ENCODE measurements at regions not wholly inside any gene's neighbourhood (a gene's known extent, or its start where the extent isn't known, plus 50 kb on each side); places are given as distances from the start of the nearest gene placed in this dataset.

DNA sequence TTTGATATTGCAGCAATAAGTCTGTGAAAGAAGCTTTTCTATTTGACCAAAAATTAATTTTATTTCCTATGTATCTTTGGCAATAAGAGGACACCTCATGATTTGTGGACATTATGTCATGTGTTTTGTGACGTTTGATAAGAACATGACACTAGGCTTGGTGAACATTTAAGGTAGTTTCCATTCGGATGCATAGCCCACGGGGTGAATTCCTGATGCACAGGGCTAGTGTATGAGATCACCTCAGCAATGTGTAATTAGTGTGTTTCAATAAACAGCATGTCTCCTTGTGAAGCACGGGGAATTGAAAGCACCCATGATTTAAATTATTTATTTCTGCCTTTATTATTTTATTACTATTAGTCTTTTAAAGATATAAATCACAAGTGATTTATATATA, 146.1 kb upstream of the LINC00305 start:
- H3K4me1 Mint-ChIP-seq (ENCODE audit: low read depth) = no peaks in the 10 kb centered on the region
- CTCF ChIA-PET = no interaction called here
- intact Hi-C loops (cut with micrococcal nuclease) = no loop called here
- H3K27me3 Mint-ChIP-seq = no peaks in the 10 kb centered on the region
- DNase-seq = no peak
- no peaks in the 10 kb centered on the region for H3K36me3 Mint-ChIP-seq
- H3K27ac Mint-ChIP-seq = no peak overlapping the region
- no peak overlapping the region for H3K4me3 Mint-ChIP-seq
- POLR2A ChIA-PET = no interaction called here
- H3K9me3 Mint-ChIP-seq = no peaks in the 10 kb centered on the region

- H3K27ac Mint-ChIP-seq = no peak overlapping the region
- no peaks in the 10 kb centered on the region for H3K4me1 Mint-ChIP-seq (ENCODE audit: low read depth)
- H3K27me3 Mint-ChIP-seq = no peaks in the 10 kb centered on the region
- ChIA-PET POLR2A (no interaction called here), CTCF (no interaction called here)
- peaks cover under 1% of the 10 kb centered on the region for H3K9me3 Mint-ChIP-seq
- no peak overlapping the region for H3K4me3 Mint-ChIP-seq
- H3K36me3 Mint-ChIP-seq = no peaks in the 10 kb centered on the region
- intact Hi-C loops (cut with micrococcal nuclease) = no loop called here
- DNase-seq = no peak
Measured at GRCh38 chr18:64288432-64288831, 139.5 kb upstream of the LINC00305 start.

DNA sequence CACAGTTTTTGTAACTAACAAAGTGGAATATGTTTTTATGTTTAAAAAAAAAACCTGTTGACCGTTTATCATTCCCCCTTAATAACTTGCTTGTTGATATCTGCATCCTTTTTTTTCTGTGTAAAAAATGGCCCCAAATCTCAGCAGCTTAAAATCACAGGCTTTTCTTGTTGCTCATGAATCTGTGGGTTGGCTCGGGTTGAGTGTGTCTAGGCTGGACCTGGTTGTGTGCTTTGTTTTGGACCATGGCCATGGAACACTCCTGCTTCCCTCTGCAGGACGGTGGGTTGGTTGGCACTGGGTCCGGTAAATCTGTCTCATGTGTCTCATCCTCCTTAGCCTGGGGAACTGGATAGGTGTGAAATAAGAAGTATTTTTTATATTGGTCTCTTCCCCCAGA, 139.0 kb upstream of the LINC00305 start:
- H3K27me3 Mint-ChIP-seq = no peaks in the 10 kb centered on the region
- H3K9me3 Mint-ChIP-seq = peaks cover 2% of the 10 kb centered on the region
- no peak overlapping the region for H3K4me3 Mint-ChIP-seq
- intact Hi-C loops (cut with micrococcal nuclease) = no loop called here
- H3K4me1 Mint-ChIP-seq (ENCODE audit: low read depth) = no peaks in the 10 kb centered on the region
- H3K36me3 Mint-ChIP-seq = no peaks in the 10 kb centered on the region
- POLR2A ChIA-PET = no interaction called here
- no peak for DNase-seq
- CTCF ChIA-PET = no interaction called here
- no peak overlapping the region for H3K27ac Mint-ChIP-seq

DNA sequence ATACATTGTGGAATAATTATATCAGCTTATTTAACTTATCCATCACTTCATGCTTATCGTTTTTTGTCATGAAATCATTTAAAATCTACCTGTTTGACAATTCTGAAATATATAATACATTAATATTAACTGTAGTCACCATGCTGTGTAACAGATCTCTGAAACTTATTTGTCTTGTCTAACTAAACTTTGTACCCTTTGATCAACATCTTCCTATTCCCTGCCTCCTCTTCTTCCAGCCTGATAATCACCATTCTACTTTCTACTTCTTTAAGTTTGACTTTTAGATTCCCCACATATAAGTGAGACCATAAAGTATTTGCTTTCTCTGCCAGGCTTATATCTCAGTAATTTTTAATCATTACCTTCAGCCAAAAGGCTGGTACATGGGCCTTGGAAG, 134.2 kb upstream of the LINC00305 start:
- Mint-ChIP-seq H3K36me3 (no peaks in the 10 kb centered on the region), H3K4me1 (ENCODE audit: low read depth) (no peaks in the 10 kb centered on the region), H3K4me3 (no peak overlapping the region), H3K27ac (no peak overlapping the region), H3K27me3 (no peaks in the 10 kb centered on the region), H3K9me3 (peaks cover 15% of the 10 kb centered on the region)
- ChIA-PET POLR2A (no interaction called here), CTCF (no interaction called here)
- intact Hi-C loops (cut with micrococcal nuclease) = no loop called here
- DNase-seq = no peak

- Mint-ChIP-seq H3K36me3 (no peaks in the 10 kb centered on the region), H3K27ac (no peak overlapping the region), H3K4me3 (no peak overlapping the region), H3K9me3 (peaks cover 14% of the 10 kb centered on the region), H3K4me1 (ENCODE audit: low read depth) (no peaks in the 10 kb centered on the region), H3K27me3 (no peaks in the 10 kb centered on the region)
- ChIA-PET CTCF (no interaction called here), POLR2A (no interaction called here)
- DNase-seq = no peak
- intact Hi-C loops (cut with micrococcal nuclease) = no loop called here
Measured at GRCh38 chr18:64278026-64278425, 129.1 kb upstream of the LINC00305 start.

DNA sequence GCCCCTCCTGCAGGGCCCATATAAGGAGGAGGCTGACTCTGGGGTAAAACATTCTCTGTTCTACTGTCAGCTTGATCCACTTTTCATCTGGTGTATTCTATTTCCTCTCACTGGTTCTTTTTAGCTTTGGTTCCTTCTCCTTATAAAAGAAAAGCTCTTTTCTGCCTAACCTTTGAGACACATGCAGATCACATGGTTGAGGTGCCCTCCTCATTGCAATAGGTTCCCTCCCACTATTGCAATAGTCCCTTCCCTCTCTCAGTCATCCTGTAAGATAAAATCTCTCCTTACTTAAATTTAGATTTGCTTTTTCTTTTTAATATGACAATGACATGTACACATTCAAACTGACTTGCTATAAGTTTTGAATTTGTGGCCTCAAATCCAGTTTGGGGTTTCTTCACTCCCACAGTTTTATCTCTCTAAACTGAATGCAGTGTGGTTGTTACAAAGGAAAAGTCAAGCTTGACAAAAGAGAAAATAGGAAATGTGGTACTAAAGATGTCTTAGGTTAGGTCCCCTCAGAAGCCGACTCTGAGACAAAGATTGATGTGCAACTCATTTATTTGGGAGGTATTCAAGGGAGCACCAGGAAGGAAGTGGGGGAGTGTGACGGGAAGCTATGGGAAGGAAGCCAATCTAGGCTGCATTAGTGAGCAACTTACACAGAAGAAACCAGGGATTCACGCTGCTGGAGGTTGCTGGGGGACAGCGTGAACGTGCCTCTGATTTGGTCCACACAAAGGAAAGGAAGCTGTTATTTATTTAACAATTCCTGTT, 127.6 kb upstream of the LINC00305 start:
- intact Hi-C loops (cut with micrococcal nuclease) = no loop called here
- no peak for DNase-seq
- Mint-ChIP-seq H3K4me3 (no peak overlapping the region), H3K36me3 (no peaks in the 10 kb centered on the region), H3K27me3 (no peaks in the 10 kb centered on the region), H3K27ac (no peak overlapping the region), H3K4me1 (ENCODE audit: low read depth) (no peaks in the 10 kb centered on the region), H3K9me3 (peaks cover 6% of the 10 kb centered on the region)
- ChIA-PET CTCF (no interaction called here), POLR2A (no interaction called here)

GRCh38 chr18:64275593-64276300, 126.9 kb upstream of the LINC00305 start:
- intact Hi-C loops (cut with micrococcal nuclease) = no loop called here
- H3K27ac Mint-ChIP-seq = no peak overlapping the region

GRCh38 chr18:64273724-64274123, 124.8 kb upstream of the LINC00305 start:
- no peak for DNase-seq
- no peaks in the 10 kb centered on the region for H3K9me3 Mint-ChIP-seq
- intact Hi-C loops (cut with micrococcal nuclease) = no loop called here
- H3K4me3 Mint-ChIP-seq = no peak overlapping the region
- H3K36me3 Mint-ChIP-seq = no peaks in the 10 kb centered on the region
- POLR2A ChIA-PET = no interaction called here
- no peak overlapping the region for H3K27ac Mint-ChIP-seq
- H3K27me3 Mint-ChIP-seq = no peaks in the 10 kb centered on the region
- no peaks in the 10 kb centered on the region for H3K4me1 Mint-ChIP-seq (ENCODE audit: low read depth)
- CTCF ChIA-PET = no interaction called here

More at GRCh38 chr18:64275593-64276300, 126.9 kb upstream of the LINC00305 start:
- Mint-ChIP-seq H3K36me3 (no peaks in the 10 kb centered on the region), H3K9me3 (peaks cover 4% of the 10 kb centered on the region), H3K4me3 (no peak overlapping the region), H3K27me3 (no peaks in the 10 kb centered on the region), H3K4me1 (ENCODE audit: low read depth) (no peaks in the 10 kb centered on the region)
- CTCF ChIA-PET = no interaction called here
- POLR2A ChIA-PET = no interaction called here
- no peak for DNase-seq

GRCh38 chr18:64271975-64272659, 123.2 kb upstream of the LINC00305 start:
- H3K4me1 Mint-ChIP-seq (ENCODE audit: low read depth) = no peaks in the 10 kb centered on the region
- no peaks in the 10 kb centered on the region for H3K36me3 Mint-ChIP-seq
- DNase-seq = no peak
- H3K9me3 Mint-ChIP-seq = no peaks in the 10 kb centered on the region
- CTCF ChIA-PET = no interaction called here
- intact Hi-C loops (cut with micrococcal nuclease) = no loop called here
- no peak overlapping the region for H3K4me3 Mint-ChIP-seq
- no peaks in the 10 kb centered on the region for H3K27me3 Mint-ChIP-seq
- H3K27ac Mint-ChIP-seq = no peak overlapping the region
- POLR2A ChIA-PET = no interaction called here

- CTCF ChIA-PET = no interaction called here
- intact Hi-C loops (cut with micrococcal nuclease) = no loop called here
- H3K9me3 Mint-ChIP-seq = no peaks in the 10 kb centered on the region
- no peaks in the 10 kb centered on the region for H3K27me3 Mint-ChIP-seq
- DNase-seq = no peak
- H3K4me3 Mint-ChIP-seq = no peak overlapping the region
- H3K27ac Mint-ChIP-seq = no peak overlapping the region
- no peaks in the 10 kb centered on the region for H3K4me1 Mint-ChIP-seq (ENCODE audit: low read depth)
- H3K36me3 Mint-ChIP-seq = no peaks in the 10 kb centered on the region
- POLR2A ChIA-PET = no interaction called here
Measured at GRCh38 chr18:64271246-64271645, 122.4 kb upstream of the LINC00305 start.

DNA sequence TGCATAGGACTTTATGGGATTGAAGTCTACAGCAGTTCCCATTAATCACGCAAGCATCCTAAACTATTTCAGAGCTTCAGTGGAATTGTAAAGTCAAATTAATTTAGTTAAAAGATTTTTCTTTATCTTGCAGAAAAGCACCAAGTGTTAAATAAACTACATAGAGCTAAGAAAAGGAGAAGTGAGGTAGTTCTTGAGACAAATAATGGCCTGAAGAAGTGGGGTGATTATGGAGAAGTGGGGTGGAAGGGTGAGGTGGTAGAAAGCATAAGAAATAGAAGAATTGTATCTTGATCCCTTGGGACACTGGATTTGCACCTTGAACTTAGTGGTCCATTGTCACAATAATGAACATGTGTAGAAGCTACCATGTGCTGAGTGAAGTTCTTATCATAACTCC, 121.7 kb upstream of the LINC00305 start:
- Mint-ChIP-seq H3K27me3 (no peaks in the 10 kb centered on the region), H3K36me3 (no peaks in the 10 kb centered on the region), H3K4me1 (ENCODE audit: low read depth) (no peaks in the 10 kb centered on the region), H3K9me3 (no peaks in the 10 kb centered on the region), H3K4me3 (no peak overlapping the region), H3K27ac (no peak overlapping the region)
- no peak for DNase-seq
- CTCF ChIA-PET = no interaction called here
- intact Hi-C loops (cut with micrococcal nuclease) = no loop called here
- POLR2A ChIA-PET = no interaction called here

DNA sequence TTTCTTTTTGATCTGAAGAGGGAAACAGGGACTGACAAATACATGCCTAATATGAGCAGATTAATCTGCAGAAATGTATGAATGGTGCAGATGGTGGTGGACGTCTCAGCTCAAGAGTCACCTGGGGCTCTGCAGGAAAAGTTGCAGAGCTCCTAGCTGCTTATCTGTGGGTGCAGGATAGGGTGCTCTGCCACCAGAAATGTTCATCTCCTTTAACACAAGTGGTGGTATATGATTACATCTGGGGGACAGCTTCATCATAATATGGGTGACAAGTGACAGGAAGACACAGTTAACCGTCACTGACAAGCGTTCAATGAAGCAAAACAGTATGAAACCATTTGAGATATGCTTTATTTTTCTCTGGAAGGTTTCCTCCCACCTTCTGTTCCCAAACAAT, 121.2 kb upstream of the LINC00305 start:
- Mint-ChIP-seq H3K4me1 (ENCODE audit: low read depth) (no peaks in the 10 kb centered on the region), H3K27ac (no peak overlapping the region), H3K4me3 (no peak overlapping the region), H3K36me3 (no peaks in the 10 kb centered on the region), H3K9me3 (no peaks in the 10 kb centered on the region), H3K27me3 (no peaks in the 10 kb centered on the region)
- CTCF ChIA-PET = no interaction called here
- no peak for DNase-seq
- POLR2A ChIA-PET = no interaction called here
- intact Hi-C loops (cut with micrococcal nuclease) = no loop called here

DNA sequence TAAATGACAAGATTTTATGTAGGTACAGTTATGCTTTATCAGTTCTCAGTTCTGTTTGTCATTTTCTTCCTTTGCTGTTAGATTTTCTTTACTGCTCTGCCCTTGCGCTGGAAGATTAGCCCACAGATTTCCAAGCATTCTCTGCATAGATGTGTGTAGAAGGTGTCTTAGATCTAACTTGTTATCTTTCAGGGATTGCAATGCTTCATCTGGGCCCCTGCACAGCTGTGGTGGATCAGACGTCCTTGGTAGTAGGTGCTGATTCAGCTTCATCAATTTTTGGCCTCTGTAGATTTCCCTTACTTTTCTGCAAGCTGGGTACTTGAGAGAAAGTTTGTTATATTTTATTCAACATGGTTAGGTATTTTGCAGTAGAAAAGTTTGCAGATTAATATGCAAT, 115.3 kb upstream of the LINC00305 start:
- CTCF ChIA-PET = no interaction called here
- H3K27me3 Mint-ChIP-seq = no peaks in the 10 kb centered on the region
- H3K4me3 Mint-ChIP-seq = no peak overlapping the region
- H3K27ac Mint-ChIP-seq = no peak overlapping the region
- intact Hi-C loops (cut with micrococcal nuclease) = no loop called here
- POLR2A ChIA-PET = no interaction called here
- no peak for DNase-seq
- H3K36me3 Mint-ChIP-seq = no peaks in the 10 kb centered on the region
- H3K9me3 Mint-ChIP-seq = no peaks in the 10 kb centered on the region
- H3K4me1 Mint-ChIP-seq (ENCODE audit: low read depth) = no peaks in the 10 kb centered on the region
